Lung microvascular endothelial cell (primary cell): ENCODE measurements at regions not wholly inside any gene's neighbourhood (a gene's known extent, or its start where the extent isn't known, plus 50 kb on each side); places are given as distances from the start of the nearest gene placed in this dataset.
"Not testable (repeated sequence)": the region's sequence is repeated elsewhere in the genome, so short reads cannot be mapped to it uniquely, and the experiment has no call there.

Experiments
- DNase-seq, 2 donors: peaks; one replicate each; pipeline versions ENCODE4 v3.0.0 to v3.0.0-alpha.2; 2010; ENCODE audit warnings: low read depth in 2 of 2

DNA sequence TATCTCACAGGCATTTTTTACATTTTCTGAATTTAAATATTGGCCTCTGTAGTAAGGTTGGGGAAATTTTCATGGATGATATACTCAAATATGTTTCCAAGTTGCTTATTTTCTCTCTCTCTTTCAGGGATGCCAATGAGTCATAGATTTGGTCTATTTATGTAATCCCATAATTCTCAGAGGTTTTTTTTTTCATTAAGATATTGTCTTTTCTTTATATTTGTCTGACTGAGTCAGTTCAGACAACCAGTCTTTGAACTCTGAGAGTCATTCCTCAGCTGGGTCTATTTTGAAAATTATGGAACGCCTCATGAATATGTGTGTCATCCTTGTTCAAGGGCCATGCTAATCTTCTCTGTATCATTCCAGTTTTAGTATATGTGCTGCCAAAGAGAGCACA is 223.2 kb downstream of the PCSK1 start:
- peak in 1 of 2 donors; percentile 67 for DNase-seq

DNA sequence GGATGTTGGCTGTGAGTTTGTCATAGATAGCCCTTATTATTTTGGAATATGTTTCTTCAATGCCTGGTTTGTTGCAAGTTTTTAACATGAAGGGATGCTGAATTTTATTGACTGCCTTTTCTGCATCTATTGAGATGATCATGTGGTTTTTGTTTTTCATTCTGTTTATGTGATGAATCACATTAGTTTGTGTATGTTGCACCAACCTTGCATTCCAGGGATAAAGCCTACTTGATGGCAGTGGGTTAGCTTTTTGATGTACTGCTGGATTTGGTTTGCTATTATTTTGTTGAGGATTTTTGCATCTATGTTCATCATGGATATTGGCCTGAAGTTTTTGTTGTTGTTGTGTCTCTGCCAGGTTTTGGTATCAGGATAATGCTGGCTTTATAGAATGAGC is 225.6 kb downstream of the PCSK1 start:
- no peak for DNase-seq

DNA sequence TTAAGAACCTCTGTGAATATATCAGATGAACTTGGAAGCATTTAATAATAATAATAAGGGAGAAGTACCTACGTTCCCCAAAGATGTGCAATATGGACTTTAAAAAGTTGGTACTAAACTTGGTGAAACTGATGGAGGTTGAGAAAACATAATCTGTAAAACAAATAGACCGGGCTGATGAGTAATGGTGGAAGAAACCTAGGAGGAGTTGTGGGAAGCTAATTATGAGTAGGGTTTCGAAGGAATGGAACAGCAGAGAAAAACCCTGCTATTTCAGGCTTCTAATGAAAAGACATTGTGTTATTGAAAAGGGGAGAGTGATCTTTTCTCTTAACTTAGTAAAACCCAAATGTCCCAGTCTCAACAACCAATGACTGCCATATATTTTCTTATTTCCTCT is 229.3 kb downstream of the PCSK1 start:
- DNase-seq = no peak

DNA sequence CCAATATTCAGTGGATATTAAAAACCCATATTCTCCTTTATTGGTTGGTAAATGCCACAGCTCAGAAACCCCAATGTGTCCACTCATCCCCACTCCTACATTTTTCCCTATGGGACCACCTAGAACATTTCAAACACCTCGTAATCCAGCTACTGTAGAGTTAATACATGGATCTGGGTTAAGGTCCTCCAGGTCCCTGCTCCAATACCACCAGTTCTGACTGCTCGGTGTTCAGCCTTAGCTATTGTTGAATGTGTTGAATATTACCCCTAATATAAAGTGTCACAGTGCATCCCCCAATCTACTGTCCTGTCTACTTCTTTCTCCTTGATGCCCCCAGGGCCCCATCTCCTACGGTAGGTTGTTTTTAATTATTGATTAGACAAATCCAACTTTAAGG is 231.5 kb downstream of the PCSK1 start:
- DNase-seq = no peak

DNA sequence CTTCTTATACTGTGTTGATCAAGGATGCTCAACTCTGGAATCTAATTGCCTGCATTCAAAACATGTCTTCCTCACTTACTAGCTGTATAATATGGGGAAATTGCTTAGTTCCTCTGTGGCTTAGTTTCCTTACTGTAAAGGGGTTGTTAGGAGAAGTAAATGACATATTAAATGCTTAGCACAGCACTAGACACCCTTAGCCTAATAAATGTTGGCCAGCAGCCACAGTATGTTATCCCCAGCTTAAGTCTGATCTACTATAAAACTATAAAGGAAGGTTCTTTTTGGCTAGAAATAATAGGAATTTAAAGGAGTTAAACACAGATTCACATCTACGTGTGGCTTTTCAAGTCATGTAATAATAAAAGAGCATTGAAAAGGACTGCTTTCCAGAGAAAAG is 232.4 kb downstream of the PCSK1 start:
- no peak for DNase-seq

DNA sequence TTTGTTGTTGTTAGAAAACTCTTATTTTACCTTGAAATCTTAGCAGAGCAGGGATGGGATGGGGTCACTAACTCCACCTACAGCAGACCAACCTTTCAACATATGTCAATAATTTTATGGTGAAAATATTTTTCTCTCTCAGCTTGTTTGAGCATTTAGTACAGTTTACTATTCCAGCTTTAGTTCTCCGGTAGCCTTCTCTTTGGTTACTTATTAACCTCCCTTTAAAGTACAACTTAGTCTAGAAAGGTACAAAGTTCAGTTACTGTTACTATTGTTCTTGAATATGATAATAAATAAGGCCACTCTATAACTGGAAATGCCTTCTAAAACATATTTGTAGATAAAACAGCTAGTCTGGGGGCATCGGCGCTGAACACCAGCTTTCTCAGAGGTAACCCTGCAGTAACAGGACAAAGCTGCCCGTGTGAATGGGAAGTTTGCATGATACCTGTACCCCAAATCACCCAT is 233.3 kb downstream of the PCSK1 start:
- no peak for DNase-seq

DNA sequence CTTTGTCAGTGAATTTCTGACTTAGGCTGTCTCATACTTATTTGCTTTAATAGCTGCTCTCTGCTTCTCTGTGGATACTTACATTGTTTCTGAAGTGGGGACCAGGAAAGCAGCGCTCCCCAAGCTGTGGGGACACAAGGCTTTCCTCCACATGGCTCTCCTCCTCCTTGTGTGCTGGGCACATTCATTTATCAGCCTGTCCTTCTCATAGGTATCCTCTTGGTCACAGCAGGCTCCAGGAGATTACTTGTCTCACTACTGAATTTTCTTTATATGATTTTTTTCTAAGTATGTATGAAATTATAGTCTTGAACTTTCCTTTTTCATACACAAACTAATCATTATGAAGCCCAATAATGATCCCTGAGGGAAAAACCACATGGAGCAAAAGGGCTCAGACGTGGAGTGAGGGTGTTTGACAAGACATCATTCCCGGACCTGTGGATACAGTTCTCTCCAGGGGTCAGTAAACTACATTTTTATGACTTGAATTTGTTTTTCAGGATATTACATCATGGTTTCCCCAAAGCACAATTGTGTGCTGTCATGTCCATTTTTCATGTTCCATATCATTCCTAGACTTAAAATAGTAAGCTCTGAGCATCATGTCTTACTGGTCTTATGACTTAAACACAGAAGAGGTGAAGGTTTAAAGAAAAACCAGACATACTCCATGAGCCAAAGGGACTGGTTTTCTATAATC is 234.5 kb downstream of the PCSK1 start:
- peak; percentile 49 to 94 for DNase-seq

DNA sequence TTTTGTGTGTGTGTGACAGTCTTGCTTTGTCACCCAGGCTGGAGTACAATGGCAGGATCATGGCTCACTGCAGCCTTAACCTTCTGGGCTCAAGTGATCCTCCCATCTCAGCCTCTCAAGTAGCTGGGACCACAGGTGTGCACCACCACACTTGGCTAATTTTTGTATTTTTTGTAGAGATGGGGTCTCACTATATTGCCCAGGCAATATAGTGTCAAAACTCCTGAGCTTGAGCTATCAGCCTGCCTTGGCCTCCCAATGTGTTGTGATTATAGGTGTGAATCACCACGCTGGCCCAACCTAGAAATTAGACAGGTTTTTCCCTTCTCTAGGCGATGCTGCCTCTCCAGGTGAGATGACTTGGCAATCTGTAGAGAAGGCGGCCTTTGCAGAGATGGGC is 235.3 kb downstream of the PCSK1 start:
- not testable (repeated sequence) for DNase-seq

DNA sequence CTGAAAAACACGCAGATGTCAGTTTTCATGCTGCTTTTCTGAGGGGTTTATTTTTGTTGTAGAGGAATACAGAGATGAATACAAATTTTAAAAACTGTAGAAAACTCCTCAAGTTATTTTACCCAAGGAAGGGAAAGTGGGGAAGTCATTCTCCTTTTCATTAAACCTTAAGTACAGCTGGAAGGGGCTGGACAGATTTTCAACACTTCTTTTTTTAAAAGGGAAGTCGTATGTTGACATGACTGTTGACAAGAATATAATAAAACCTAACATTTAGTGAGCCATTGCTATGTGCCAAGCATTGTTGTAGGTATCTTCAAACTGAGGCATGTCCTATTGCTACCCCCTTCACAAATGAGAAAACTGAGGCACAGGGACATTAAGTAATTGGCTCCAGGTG is 235.7 kb upstream of the ELL2 start:
- no peak for DNase-seq

DNA sequence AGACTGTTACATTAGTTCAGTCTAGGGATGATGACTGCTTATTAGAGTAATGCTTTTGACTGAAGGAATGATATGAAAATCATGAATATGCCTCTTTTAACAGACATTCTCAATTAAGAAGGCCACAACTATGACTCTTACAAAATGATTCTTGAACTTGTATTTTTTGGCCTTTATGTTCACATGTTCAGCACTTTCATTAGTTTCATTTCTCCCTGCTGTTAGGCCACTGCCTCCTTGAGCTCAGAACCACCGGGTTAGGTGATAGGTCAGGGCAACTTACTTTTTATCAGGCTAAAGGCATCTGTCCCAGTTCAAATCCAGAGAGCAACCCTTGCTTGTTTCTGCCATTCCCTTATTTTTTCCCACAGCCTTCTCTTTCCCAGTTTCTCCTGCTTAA is 235.2 kb upstream of the ELL2 start:
- DNase-seq = no peak

DNA sequence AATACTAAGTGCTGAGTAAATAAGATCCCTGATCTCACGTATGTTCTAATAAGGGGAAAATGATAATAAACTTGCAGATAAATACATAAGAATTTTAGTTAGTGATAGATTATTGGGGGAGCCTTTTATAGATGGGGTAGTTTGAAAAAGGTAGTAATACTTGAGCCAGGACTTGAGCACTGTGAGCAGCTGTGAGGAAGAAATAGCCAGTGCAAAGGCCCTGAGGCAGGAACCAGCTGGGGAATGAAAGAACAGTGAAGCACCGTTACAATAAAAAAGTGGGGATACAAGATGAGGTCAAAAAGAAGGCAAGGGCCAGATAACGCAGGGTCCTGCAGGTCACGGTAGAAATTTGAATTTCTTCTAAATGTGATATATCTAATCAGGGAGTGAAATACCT is 234.8 kb upstream of the ELL2 start:
- DNase-seq = no peak

DNA sequence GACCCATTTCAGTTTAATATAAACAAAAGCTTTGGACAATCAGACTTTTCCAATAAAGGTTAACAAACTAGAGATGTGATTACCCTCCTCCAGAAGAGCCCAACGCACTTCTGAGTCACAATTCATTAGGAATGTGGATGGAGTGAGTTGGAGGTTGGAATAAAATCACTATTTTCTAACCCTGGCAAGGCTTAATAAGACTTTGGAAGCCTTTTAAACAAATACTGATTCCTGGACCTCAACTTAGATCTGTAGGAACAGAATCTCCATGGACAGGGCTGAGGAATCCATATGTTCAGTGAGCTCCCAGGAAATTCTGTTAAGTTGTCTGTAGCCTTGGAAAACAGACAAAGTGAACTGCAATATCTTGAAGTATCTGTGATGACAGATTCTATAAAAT is 233.5 kb upstream of the ELL2 start:
- no peak for DNase-seq

DNA sequence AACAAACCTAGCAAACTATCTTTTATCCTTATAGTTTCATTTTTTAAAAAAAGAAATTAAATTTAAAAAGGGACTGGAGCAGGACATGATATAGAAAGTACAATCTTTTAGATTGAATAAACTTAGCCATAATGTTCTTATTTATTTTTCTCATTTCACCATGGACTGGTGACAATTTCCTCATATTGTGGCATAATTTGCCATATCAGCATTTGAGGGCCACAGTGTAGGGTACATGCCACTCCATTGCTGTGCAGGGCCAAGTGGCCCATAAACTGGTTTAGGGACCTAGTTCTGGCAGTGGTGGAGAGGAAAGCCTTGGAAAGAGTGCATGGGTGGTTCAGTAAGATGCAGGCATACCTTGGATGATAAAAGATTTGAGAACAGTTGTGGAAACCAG is 232.9 kb upstream of the ELL2 start:
- no peak for DNase-seq

DNA sequence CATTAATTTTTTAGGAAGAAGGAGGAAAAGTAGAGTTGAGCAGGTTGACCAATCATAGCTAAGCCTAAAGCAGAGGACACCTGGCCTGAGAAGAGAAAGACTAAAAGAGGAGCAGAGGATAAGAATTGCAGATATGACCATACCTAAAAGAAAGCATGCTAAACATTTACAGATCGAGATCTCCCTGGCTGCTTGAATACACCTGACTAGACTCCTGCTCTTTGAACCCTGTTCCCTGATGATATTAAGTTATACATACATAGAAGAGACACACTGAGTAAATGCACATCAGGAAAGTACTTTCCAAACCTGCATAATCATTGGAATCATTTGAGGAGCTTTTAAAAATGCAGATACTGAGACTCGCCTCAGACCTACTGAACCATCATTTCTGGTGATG is 232.3 kb upstream of the ELL2 start:
- no peak for DNase-seq

DNA sequence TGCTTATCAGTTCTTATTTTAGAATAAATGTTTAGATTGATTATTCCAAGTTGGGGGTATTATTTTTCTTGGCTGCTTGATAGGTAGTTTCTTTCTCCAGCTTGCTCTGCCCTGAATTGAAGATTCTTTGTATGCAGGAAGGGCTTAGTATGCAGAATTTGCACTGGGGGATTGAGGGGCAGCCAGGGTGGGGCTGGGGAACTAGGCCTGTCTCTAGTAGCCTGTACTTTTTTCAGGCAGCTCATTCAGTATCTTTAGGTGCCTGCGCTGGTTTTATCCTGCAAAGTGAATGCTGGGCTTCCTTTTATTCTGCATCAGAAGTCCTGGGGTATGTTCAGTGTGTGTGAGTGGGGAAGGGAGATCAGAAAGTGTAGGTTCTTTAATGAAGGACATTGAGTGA is 228.3 kb upstream of the ELL2 start:
- DNase-seq = no peak

DNA sequence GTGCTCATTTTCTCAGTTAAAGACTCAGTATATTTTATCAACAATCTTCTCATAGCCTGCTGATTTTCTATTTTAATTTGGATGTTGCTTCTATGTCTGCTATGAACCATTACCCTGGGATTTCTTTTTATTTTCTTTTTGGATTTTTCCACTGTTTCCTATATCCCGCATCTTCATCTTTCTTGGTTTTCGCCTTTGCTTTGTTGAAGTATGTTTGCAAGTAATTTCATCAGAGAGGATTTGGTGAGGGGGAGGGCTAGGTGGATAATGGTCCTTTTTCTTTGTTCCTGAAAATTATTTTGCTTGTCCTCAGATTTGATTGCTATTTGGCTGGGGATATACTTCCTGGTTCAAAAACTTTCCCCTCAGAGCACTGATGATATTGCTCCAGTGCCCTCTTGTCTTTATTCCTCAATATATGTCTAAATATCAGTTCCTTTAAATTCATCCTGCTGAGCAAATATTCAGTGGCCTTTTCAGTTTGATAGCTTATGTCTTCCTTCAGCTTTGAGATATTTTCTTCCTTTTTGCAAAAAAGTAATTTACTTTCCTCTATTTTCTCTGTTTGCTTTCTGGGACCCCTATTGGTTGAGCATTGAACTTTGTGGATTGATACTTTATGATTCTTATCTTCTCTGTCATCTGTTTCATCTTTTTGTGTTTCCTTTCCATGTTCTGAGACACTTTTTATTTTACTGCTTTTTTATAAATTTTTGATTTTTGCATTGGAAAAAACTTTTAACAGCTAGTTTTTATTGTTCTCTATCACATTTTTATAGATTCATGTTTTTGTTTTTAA is 227.6 kb upstream of the ELL2 start:
- DNase-seq = no peak

DNA sequence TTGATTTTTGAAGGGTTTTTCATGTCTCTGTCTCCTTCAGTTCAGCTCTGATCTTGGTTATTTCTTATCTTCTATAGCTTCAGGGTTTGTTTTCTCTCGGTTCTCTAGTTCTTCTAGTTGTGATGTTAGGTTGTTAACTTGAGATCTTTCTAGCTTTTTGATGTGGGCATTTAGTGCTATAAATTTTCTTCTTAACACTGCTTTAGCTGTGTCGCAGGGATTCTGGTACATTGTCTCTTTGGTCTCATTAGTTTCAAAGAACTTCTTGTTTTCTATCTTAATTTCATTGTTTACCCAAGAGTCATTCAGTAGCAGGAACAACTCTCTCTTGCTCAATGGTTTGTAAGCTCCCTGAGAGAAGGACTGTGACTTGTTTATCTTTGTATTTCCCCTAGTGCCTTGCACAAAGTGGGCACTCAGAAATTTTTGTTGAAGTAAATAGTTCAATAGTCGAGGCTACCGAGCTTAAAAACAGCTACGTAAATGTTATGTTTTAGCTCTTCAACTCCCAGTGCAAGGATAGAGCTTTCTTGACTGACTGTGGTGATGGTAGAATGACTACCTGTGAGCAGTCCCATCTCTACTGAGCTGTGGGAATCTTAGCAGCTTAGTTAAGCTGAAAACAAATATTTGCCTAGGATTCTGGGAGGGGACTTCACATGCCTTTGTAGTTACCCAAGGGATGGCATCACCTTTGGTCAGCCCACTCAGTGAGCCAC is 225.8 kb upstream of the ELL2 start:
- no peak for DNase-seq

DNA sequence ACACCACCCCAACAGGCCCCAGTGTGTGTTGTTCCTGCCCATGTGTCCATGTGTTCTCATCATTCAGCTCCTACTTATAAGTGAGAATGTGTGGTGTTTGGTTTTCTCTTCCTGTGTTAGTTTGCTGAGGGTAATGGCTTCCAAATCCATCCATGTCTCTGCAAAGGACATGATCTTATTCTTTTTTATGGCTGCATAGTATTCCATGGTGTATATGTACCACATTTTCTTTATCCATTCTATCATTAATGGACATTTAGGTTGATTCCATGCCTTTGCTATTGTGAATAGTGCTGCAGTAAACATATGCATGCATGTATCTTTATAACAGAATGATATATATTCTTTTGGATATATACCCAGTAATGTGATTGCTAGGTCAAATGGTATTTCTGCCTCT is 222.9 kb upstream of the ELL2 start:
- not testable (repeated sequence) for DNase-seq

DNA sequence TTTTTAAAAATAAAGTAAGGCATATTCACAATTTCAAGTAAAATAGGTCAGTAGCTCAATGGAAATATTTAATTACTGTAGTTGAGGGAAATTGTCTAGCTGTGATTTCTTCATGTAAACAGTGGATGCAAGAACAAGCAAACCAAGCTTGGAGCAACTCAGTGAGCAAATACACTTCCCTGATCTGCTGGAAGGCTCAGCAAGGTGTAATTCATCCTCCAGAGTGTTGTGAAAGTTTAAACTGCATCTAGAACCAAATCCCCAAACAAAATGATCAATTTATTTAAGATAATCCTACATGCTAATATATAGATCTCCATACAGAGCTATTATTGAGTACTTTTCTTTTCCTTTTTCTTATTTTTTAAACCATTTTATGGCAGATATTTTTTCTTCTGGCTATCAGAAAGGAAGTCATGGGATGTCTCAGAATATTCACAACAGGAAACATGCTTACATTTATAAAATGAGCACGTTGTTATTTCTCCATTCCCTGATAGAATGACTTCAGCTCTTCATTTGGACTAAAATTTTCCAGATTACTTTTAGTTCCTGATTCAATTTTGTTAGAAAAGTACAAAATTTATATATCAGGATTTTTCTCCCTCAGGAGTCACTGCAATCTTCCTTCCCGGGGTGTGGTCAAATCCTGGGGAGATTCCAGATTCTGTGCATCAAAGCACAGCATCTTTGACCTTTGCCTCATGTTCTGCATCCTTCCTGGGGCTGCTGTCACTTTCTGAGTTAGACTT is 219.2 kb upstream of the ELL2 start:
- peak; percentile 5 to 38 for DNase-seq

DNA sequence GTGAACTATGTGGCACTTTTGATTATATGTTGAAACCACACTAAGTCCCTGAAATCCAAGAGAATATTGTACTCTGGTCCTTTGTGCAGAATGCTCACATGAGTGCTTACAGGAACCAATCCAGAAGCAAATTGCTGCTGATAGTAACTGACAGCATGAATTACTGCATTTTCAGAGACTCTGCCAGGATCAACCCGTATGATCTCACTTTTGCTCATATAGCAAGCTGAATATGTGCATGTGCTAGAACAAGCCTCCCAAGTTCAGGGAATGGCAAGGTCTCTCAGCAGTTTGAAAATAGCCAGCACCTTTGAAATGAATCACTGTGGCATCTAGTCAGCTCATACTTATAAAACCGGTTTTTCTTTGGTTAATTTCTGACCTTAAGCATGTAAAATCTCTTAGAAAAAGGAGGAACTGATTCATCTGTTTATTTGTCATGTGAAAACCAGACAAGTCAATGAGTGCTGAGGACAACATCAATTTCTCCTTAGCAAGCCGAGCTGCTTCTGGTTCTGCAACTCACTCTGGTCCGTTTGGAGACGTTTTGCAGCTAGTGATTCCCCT is 215.7 kb upstream of the ELL2 start:
- peak in 1 of 2 donors; percentile 51 for DNase-seq

DNA sequence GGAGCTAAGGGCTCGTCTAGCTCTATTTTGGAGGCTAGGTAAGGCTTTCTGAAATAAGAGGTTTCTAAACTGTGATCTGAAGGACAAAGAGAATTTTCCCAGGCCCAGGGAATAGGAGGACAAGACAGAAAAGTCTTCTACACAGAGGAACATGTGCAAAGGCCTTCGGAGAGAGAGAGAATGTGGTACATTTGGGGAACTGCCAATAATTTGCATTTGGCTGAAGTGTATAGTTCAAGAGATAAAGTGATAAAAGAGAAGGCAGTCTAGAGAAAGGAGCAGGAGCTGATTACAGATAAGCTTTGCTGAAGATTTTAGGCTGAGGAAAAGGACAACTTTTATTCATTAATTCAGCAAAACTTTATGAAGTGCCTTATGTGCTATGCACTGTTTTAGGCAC is 214.4 kb upstream of the ELL2 start:
- no peak for DNase-seq
